HEK293 (cell line): ENCODE measurements at regions not wholly inside any gene's neighbourhood (a gene's known extent, or its start where the extent isn't known, plus 50 kb on each side); places are given as distances from the start of the nearest gene placed in this dataset.

Experiments
- CTCF ChIA-PET: fragments of 350-600 bp; formaldehyde crosslinking; extraction: SDS; loops from one replicate; lab custom pipeline; 2021; ENCODE audit warnings: antibody characterized with exemption; lab: Yijun Ruan, JAX
- POLR2A ChIA-PET: fragments of 300-600 bp; formaldehyde crosslinking; extraction: SDS; loops from one replicate; lab custom pipeline; 2020; ENCODE audit warnings: antibody characterized with exemption, inconsistent platforms; lab: Yijun Ruan, JAX
- H3K27ac ChIP-seq: fragments of 200-500 bp; sonication (Bioruptor generic); 2 replicates; pipeline ENCODE4 v1.5.1; 2014; ENCODE audit warnings: low read depth, low read length, control low read depth, inconsistent platforms; ENCODE audit errors: extremely low read depth
- H3K36me3 ChIP-seq, 2 experiments: fragments of 200-500 bp in 1 of 2; sonication (Bioruptor generic) in 1 of 2; 1 replicate in 1 of 2; 2 replicates in 1 of 2; pipeline ENCODE4 v1.5.1; 2014 to 2017; ENCODE audit warnings: inconsistent platforms in 2 of 2, low read length in 2 of 2; ENCODE audit not compliant: control insufficient read depth in 2 of 2, insufficient read depth in 1 of 2
- H3K4me1 ChIP-seq: fragments of 200-500 bp; sonication (Bioruptor generic); 2 replicates; pipeline ENCODE4 v1.5.1; 2014; ENCODE audit warnings: mild to moderate bottlenecking, low read length, inconsistent platforms; ENCODE audit not compliant: control insufficient read depth, insufficient read depth
- H3K4me3 ChIP-seq: 2 replicates; pipeline ENCODE4 v1.5.1; 2011; ENCODE audit warnings: low read depth, mild to moderate bottlenecking, control low read depth, low read length, moderate library complexity
- H3K9me3 ChIP-seq: fragments of 200-500 bp; sonication (Bioruptor generic); 2 replicates; pipeline ENCODE4 v1.5.1; 2014; ENCODE audit warnings: low read depth, low read length, inconsistent platforms; ENCODE audit not compliant: control insufficient read depth, insufficient read depth
- GLIS1 ChIP-seq: fragments of 450-650 bp; formaldehyde crosslinking; IDR thresholded peaks from 2 replicates; pipeline ENCODE4 v1.5.1; 2016; ENCODE audit warnings: missing biosample characterization, missing genetic modification characterization
- INSM2 ChIP-seq: fragments of 450-650 bp; formaldehyde crosslinking; IDR thresholded peaks from 2 replicates; pipeline ENCODE4 v1.5.1; 2016; ENCODE audit warnings: missing biosample characterization, missing genetic modification characterization
- KLF1 ChIP-seq: fragments of 450-650 bp; formaldehyde crosslinking; IDR thresholded peaks from 2 replicates; pipeline ENCODE4 v1.5.1; 2016; ENCODE audit warnings: missing biosample characterization, missing genetic modification characterization
- MYNN ChIP-seq: fragments of 450-650 bp; formaldehyde crosslinking; IDR thresholded peaks from 2 replicates; pipeline ENCODE4 v1.5.1; 2016; ENCODE audit warnings: missing biosample characterization, missing genetic modification characterization, borderline replicate concordance
- PRDM2 ChIP-seq: fragments of 450-650 bp; formaldehyde crosslinking; IDR thresholded peaks from 2 replicates; pipeline ENCODE4 v1.5.1; 2016; ENCODE audit warnings: missing biosample characterization, missing genetic modification characterization, borderline replicate concordance
- REPIN1 ChIP-seq: fragments of 450-650 bp; formaldehyde crosslinking; IDR thresholded peaks from 2 replicates; pipeline ENCODE4 v1.5.1; 2017; ENCODE audit warnings: missing biosample characterization, missing genetic modification characterization, low read depth
- SCRT1 ChIP-seq: fragments of 450-650 bp; formaldehyde crosslinking; IDR thresholded peaks from 2 replicates; pipeline ENCODE4 v1.5.1; 2016; ENCODE audit warnings: missing biosample characterization, missing genetic modification characterization, borderline replicate concordance
- TCF7L2 ChIP-seq: IDR thresholded peaks from 2 replicates; pipeline ENCODE4 v1.6.1; 2011; ENCODE audit warnings: low read depth, mild to moderate bottlenecking, inconsistent platforms, low read length, moderate library complexity, borderline replicate concordance
- YY1 ChIP-seq: fragments of 450-650 bp; formaldehyde crosslinking; IDR thresholded peaks from 2 replicates; pipeline ENCODE4 v1.5.1; 2018; ENCODE audit warnings: missing biosample characterization, missing genetic modification characterization
- ZBTB21 ChIP-seq: fragments of 450-650 bp; formaldehyde crosslinking; IDR thresholded peaks from 2 replicates; pipeline ENCODE4 v1.5.1; 2017; ENCODE audit warnings: missing biosample characterization, missing genetic modification characterization
- ZNF114 ChIP-seq: fragments of 450-650 bp; formaldehyde crosslinking; IDR thresholded peaks from 2 replicates; pipeline ENCODE4 v1.5.0; 2017; ENCODE audit warnings: missing biosample characterization, missing genetic modification characterization
- ZNF138 ChIP-seq: fragments of 450-650 bp; formaldehyde crosslinking; IDR thresholded peaks from 2 replicates; pipeline ENCODE4 v1.5.1; 2016; ENCODE audit warnings: missing biosample characterization, missing genetic modification characterization, borderline replicate concordance
- ZNF398 ChIP-seq: fragments of 450-650 bp; formaldehyde crosslinking; IDR thresholded peaks from 2 replicates; pipeline ENCODE4 v1.5.1; 2017; ENCODE audit warnings: missing biosample characterization, missing genetic modification characterization
- ZNF513 ChIP-seq: fragments of 450-650 bp; IDR thresholded peaks from 2 replicates; pipeline ENCODE4 v1.5.1; 2018; ENCODE audit warnings: missing biosample characterization, missing genetic modification characterization
- ZNF530 ChIP-seq: fragments of 450-650 bp; formaldehyde crosslinking; IDR thresholded peaks from 2 replicates; pipeline ENCODE4 v1.5.1; 2016; ENCODE audit warnings: low read depth, missing biosample characterization, missing genetic modification characterization
- ZNF623 ChIP-seq: fragments of 450-650 bp; formaldehyde crosslinking; IDR thresholded peaks from 2 replicates; pipeline ENCODE4 v1.5.1; 2016; ENCODE audit warnings: missing biosample characterization, missing genetic modification characterization
- ZNF624 ChIP-seq: fragments of 450-650 bp; formaldehyde crosslinking; IDR thresholded peaks from 2 replicates; pipeline ENCODE4 v1.5.1; 2017; ENCODE audit warnings: missing biosample characterization, missing genetic modification characterization
- ZNF629 ChIP-seq: fragments of 450-650 bp; formaldehyde crosslinking; IDR thresholded peaks from 2 replicates; pipeline ENCODE4 v1.5.1; 2017; ENCODE audit warnings: missing biosample characterization, missing genetic modification characterization
- ZNF658 ChIP-seq: fragments of 450-650 bp; formaldehyde crosslinking; IDR thresholded peaks from 2 replicates; pipeline ENCODE4; 2016; ENCODE audit warnings: missing biosample characterization, missing genetic modification characterization
- ZNF791 ChIP-seq: fragments of 450-650 bp; formaldehyde crosslinking; IDR thresholded peaks from 2 replicates; pipeline ENCODE4 v1.5.1; 2016; ENCODE audit warnings: missing biosample characterization, missing genetic modification characterization
- ZNF837 ChIP-seq: fragments of 450-650 bp; formaldehyde crosslinking; IDR thresholded peaks from 2 replicates; pipeline ENCODE4 v1.5.1; 2016; ENCODE audit warnings: missing biosample characterization, missing genetic modification characterization
- ZNF843 ChIP-seq: fragments of 450-650 bp; formaldehyde crosslinking; IDR thresholded peaks from 2 replicates; pipeline ENCODE4 v1.5.1; 2016; ENCODE audit warnings: missing biosample characterization, missing genetic modification characterization
- ZSCAN16 ChIP-seq: fragments of 450-650 bp; formaldehyde crosslinking; IDR thresholded peaks from 2 replicates; pipeline ENCODE4 v1.5.1; 2016; ENCODE audit warnings: missing biosample characterization, missing genetic modification characterization

- TF ChIP-seq ZNF398 (tag by site-specific recombination) (no peak), ZNF843 (no peak), ZNF114 (tag by site-specific recombination) (no peak), ZNF629 (no peak), ZSCAN16 (tag by site-specific recombination) (no peak), INSM2 (tag by site-specific recombination) (no peak), YY1 (tag by site-specific recombination) (no peak), ZNF658 (tag by site-specific recombination) (no peak), MYNN (no peak), PRDM2 (tag by site-specific recombination) (no peak), ZNF138 (tag by site-specific recombination) (no peak)
- TF ChIP-seq, all 188 proteins: peak for 0
- Histone ChIP-seq H3K27ac (no peak overlapping the region), H3K36me3 (no peaks in the 10 kb centered on the region), H3K9me3 (no peaks in the 10 kb centered on the region), H3K4me1 (no peaks in the 10 kb centered on the region), H3K4me3 (no peak overlapping the region)
- CTCF ChIA-PET: no interaction called here
- POLR2A ChIA-PET: no interaction called here
Observed at GRCh38 chr5:2334719-2335118, 416.8 kb downstream of the IRX2 start.

- no peak overlapping the region for H3K27ac ChIP-seq
- no peak overlapping the region for H3K4me3 ChIP-seq
- H3K9me3 ChIP-seq: no peaks in the 10 kb centered on the region
- ChIA-PET POLR2A (no interaction called here), CTCF (no interaction called here)
- H3K36me3 ChIP-seq: no peaks in the 10 kb centered on the region
- no peaks in the 10 kb centered on the region for H3K4me1 ChIP-seq
- no peak for TF ChIP-seq ZNF837
- no peak for TF ChIP-seq TCF7L2
- TF ChIP-seq ZNF530 (tag by site-specific recombination): no peak
- TF ChIP-seq GLIS1 (tag by site-specific recombination): no peak
- no peak for TF ChIP-seq ZNF629
- no peak for TF ChIP-seq KLF1 (tag by site-specific recombination)
- no peak for TF ChIP-seq ZNF791 (tag by site-specific recombination)
- no peak for TF ChIP-seq ZNF513
- no peak for TF ChIP-seq SCRT1 (tag by site-specific recombination)
- no peak for TF ChIP-seq ZNF623 (tag by site-specific recombination)
- no peak for TF ChIP-seq ZNF624 (tag by site-specific recombination)
- no peak for TF ChIP-seq REPIN1 (tag by site-specific recombination)
- TF ChIP-seq ZBTB21 (tag by site-specific recombination): no peak
- TF ChIP-seq, all 188 proteins: peak for 0
Observed at GRCh38 chr5:2333291-2333690, 418.2 kb downstream of the IRX2 start.
